ENCODE measurements at regions not wholly inside any gene's neighbourhood (a gene's known extent, or its start where the extent isn't known, plus 50 kb on each side); places are given as distances from the start of the nearest gene placed in this dataset.

DNA sequence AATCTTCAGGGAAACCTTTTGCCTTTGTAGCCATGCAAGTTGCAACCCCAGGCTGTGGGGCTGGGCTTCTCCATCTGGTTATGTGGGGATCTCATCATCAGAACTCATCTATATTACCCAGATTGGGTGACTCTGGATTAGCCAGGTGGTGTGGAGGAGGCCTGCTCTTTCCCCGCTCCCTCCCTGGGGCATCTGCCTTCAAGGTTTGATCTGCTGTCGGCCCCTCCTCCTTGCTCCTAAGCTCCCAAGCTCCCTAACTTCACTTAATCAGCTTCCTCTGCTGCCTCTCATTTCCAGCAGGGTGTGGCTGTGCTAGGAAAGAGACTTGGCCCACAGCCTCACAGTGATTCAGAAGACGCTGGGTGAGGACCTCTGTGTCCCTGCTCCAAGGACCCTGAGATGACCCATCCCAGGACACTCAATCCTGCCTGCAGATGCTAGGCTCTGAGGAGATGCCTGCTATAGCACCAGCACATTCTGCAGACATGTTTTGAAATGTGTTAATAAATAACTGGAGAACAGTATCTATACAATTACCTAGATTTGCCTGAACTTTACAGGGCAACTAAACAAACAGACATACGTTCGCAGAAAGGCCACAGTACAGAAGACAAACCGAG is 392.1 kb upstream of the PODXL start:
- Histone ChIP-seq H3K79me2 (ENCODE audit: control insufficient read depth, insufficient read depth, low read length, unreplicated experiment) (no peaks in the 10 kb centered on the region), H3K27ac (ENCODE audit: low read depth, low read length) (no peak overlapping the region), H3K4me3 (ENCODE audit: low read depth, low read length) (no peak overlapping the region), H3K27me3 (ENCODE audit: insufficient read depth, low read length) (peaks cover 18% of the 10 kb centered on the region), H3K4me1 (ENCODE audit: control insufficient read depth, insufficient read depth, low read length, unreplicated experiment) (no peaks in the 10 kb centered on the region), H3K36me3 (ENCODE audit: insufficient read depth, low read length) (no peaks in the 10 kb centered on the region), H2AFZ (ENCODE audit: low read length, unreplicated experiment) (no peak overlapping the region)

DNA sequence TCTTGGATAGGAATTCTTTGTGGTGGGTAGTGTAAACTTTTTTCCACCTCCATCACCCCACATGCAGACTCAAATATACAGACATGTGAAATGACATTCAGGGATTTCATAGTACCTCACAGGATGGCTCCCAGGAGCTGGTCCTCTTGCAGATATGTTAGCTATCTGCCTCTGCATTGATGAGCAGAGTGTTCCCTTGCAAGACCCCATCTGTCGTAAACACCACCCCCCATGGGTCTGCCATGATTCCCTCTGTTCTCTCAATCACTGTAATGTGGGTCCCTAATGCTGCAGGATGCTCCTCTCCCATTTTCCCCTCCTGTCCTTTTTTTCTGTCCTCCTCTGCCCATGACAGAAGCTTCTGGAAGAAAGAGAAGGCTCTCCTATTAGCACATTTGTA is 391.2 kb upstream of the PODXL start:
- Histone ChIP-seq H3K36me3 (ENCODE audit: insufficient read depth, low read length) (no peaks in the 10 kb centered on the region), H2AFZ (ENCODE audit: low read length, unreplicated experiment) (no peak overlapping the region), H3K27ac (ENCODE audit: low read depth, low read length) (no peak overlapping the region), H3K27me3 (ENCODE audit: insufficient read depth, low read length) (peaks cover 18% of the 10 kb centered on the region), H3K4me3 (ENCODE audit: low read depth, low read length) (no peak overlapping the region), H3K4me1 (ENCODE audit: control insufficient read depth, insufficient read depth, low read length, unreplicated experiment) (no peaks in the 10 kb centered on the region), H3K79me2 (ENCODE audit: control insufficient read depth, insufficient read depth, low read length, unreplicated experiment) (no peaks in the 10 kb centered on the region)

DNA sequence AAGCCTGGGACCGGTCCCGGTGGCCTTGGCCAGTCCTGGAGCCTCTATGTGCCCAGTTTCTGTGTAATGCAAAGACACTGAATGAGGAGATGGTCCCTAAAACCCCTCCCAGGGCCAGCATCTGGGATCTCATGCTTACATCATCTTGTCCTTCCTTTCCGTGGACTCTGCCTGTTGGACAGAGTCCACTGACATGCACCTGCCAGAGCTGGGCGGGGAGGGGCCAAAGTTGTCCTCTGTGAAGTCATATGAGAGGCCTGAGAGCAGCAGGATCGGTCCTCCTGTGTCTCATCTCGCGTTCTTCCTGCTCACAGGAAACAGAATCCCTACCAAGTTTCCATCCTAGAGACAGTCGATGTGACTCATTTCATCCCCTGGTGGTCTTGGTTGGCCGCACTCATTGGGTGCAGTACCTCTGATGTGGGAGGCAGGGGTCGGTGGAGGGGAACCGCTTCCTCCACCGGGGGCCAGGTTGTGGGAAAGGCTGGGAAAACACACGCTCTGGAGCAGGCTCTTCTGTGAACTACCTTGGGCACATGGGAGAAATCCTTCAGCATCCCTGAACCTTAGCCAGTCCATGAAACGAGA is 389.6 kb upstream of the PODXL start:
- Histone ChIP-seq H3K4me3 (ENCODE audit: low read depth, low read length) (no peak overlapping the region), H3K4me1 (ENCODE audit: control insufficient read depth, insufficient read depth, low read length, unreplicated experiment) (no peaks in the 10 kb centered on the region), H3K36me3 (ENCODE audit: insufficient read depth, low read length) (no peaks in the 10 kb centered on the region), H3K79me2 (ENCODE audit: control insufficient read depth, insufficient read depth, low read length, unreplicated experiment) (no peaks in the 10 kb centered on the region), H2AFZ (ENCODE audit: low read length, unreplicated experiment) (no peak overlapping the region), H3K27ac (ENCODE audit: low read depth, low read length) (no peak overlapping the region), H3K27me3 (ENCODE audit: insufficient read depth, low read length) (peaks cover 18% of the 10 kb centered on the region)

DNA sequence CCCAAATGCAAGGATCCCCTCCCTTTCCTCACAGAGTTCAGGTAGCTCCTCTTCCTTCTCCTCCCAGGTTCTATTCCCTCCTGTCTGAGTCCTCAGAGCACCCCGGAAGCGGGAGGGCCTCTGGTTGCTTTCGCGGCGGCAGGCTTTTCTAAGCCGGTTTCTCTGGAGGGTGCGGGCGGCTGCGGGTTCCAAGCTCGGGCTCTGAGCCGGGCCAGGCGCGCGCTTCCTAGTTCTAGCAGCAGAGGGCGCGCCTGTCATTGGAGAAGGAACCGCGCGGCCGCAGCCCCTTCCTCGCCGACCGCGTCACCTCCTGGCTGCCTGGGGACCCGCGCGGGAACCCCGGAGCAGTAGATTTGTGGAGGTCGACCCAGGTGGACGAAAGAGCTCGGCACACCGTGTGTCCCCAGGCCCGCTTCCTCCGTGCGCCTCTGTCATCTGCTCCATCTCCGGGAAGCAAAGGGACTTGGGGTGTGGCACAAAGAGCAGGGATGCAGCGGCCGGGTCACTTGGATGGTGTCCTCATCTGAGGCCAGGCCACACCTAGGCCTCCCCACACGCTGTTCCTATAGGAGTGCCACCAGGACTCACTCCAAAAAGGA is 389.0 kb upstream of the PODXL start:
- Histone ChIP-seq H3K4me1 (ENCODE audit: control insufficient read depth, insufficient read depth, low read length, unreplicated experiment) (no peaks in the 10 kb centered on the region), H3K27me3 (ENCODE audit: insufficient read depth, low read length) (peaks cover 18% of the 10 kb centered on the region), H2AFZ (ENCODE audit: low read length, unreplicated experiment) (no peak overlapping the region), H3K27ac (ENCODE audit: low read depth, low read length) (no peak overlapping the region), H3K36me3 (ENCODE audit: insufficient read depth, low read length) (no peaks in the 10 kb centered on the region), H3K79me2 (ENCODE audit: control insufficient read depth, insufficient read depth, low read length, unreplicated experiment) (no peaks in the 10 kb centered on the region), H3K4me3 (ENCODE audit: low read depth, low read length) (no peak overlapping the region)

DNA sequence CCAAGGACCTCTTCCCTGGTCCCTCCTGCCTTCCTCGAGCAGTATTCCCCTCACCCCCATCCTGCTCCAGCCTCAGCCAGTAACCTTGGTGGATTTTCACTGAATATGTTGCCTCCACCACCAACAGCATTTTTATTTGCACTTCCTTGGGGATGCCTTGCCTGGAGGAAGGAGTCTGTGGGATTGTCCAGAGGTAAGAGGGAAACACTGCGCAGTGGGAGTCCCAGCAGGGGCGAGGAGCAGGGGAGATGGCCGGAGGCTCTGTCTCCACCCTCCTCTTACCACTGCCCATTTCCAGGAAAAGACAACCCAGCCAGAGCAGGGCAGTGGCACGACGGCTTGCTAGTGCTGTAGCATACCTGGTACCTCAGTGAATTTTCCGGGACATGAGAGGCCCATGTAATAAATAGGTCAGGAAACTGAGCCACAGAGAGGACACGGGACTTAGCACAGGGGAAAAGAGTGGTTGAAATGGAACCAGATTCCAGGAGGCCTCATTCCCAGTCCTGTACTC is 388.2 kb upstream of the PODXL start:
- Histone ChIP-seq H3K27ac (ENCODE audit: low read depth, low read length) (no peak overlapping the region), H3K36me3 (ENCODE audit: insufficient read depth, low read length) (no peaks in the 10 kb centered on the region), H3K27me3 (ENCODE audit: insufficient read depth, low read length) (peaks cover 18% of the 10 kb centered on the region), H3K79me2 (ENCODE audit: control insufficient read depth, insufficient read depth, low read length, unreplicated experiment) (no peaks in the 10 kb centered on the region), H3K4me1 (ENCODE audit: control insufficient read depth, insufficient read depth, low read length, unreplicated experiment) (no peaks in the 10 kb centered on the region), H2AFZ (ENCODE audit: low read length, unreplicated experiment) (no peak overlapping the region), H3K4me3 (ENCODE audit: low read depth, low read length) (no peak overlapping the region)

DNA sequence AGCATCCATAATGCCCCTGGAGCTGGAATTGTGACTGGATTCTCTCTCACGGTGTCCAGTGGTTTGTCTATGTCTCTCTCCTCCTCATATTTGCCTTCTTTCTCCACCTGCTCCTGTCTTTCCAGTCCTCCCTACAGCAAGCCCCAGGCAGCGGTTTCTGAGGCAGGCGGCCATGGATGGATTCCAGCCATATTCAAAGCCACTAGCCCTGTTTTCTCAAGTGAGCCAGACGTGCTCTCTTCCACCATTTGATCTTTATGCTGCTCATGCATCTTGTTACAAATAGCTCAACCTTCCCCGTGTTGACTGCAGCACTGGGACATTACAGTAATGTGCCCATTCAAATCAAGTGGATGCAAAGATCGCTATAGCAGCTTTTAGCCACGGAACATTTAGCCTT is 387.2 kb upstream of the PODXL start:
- no peaks in the 10 kb centered on the region for H3K4me1 ChIP-seq (ENCODE audit: control insufficient read depth, insufficient read depth, low read length, unreplicated experiment)
- H3K79me2 ChIP-seq (ENCODE audit: control insufficient read depth, insufficient read depth, low read length, unreplicated experiment), result no peaks in the 10 kb centered on the region
- H3K4me3 ChIP-seq (ENCODE audit: low read depth, low read length), result no peak overlapping the region
- H3K27ac ChIP-seq (ENCODE audit: low read depth, low read length), result no peak overlapping the region
- H3K27me3 ChIP-seq (ENCODE audit: insufficient read depth, low read length), result peaks cover 18% of the 10 kb centered on the region
- no peaks in the 10 kb centered on the region for H3K36me3 ChIP-seq (ENCODE audit: insufficient read depth, low read length)
- no peak overlapping the region for H2AFZ ChIP-seq (ENCODE audit: low read length, unreplicated experiment)

DNA sequence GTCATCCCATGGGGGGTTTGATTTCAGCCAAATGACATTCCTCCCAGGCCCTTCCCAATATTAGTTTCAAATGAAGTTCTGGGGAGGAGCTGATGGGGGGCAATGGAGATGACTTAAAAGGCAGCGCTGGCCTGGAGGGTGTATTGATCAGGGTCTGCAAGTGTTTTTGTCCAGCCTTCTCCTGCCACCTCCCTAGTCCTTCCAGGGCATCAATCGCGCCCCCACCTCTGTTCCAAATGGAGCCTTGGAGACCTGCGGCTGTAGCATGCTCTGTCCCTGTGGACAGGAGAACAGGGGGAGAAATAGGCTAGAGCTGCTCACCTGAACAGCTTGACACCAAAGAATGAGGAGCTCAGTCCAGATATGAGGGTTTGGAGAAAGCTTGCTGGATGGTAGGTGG is 386.8 kb upstream of the PODXL start:
- Histone ChIP-seq H3K27me3 (ENCODE audit: insufficient read depth, low read length) (peaks cover 18% of the 10 kb centered on the region), H3K79me2 (ENCODE audit: control insufficient read depth, insufficient read depth, low read length, unreplicated experiment) (no peaks in the 10 kb centered on the region), H3K36me3 (ENCODE audit: insufficient read depth, low read length) (no peaks in the 10 kb centered on the region), H2AFZ (ENCODE audit: low read length, unreplicated experiment) (no peak overlapping the region), H3K4me3 (ENCODE audit: low read depth, low read length) (no peak overlapping the region), H3K27ac (ENCODE audit: low read depth, low read length) (no peak overlapping the region), H3K4me1 (ENCODE audit: control insufficient read depth, insufficient read depth, low read length, unreplicated experiment) (no peaks in the 10 kb centered on the region)

DNA sequence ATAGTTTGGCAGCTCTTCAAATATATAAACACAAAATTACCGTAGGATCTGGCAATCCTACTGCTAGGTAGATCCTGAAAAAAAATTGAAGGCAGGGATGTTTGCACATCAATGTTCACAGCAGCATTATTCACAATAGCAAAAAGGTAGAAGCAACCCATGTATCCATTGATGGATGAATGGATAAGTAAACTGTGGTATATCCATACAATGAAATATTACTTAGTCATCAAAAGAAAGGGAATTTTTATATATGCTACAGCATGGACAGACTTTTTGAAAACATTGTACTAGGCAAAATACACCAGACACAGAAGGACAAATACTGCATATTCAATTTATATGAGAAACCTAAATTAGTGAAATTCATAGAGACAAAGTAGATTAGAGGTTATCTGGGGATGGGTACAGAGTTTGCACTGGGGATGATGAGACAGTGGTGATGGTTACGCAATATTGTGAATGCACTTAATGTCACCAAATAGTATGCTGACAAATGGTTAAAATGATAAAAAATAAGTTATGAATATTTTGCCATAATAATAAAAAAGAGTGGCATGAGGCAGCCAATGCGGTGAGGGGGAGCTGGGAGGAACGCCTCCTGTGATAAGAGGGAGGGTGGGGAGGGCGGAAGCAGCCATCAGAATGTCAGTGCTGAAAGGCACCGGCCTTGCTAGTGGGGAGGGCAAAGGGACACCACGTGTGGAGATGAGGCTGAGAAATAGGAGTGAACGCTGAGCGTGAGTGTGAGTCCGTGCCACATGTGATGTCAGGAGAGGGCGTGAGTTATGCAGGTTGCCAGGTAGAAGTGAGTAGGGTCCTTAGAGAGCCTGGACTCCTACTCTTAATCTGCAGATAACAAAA is 386.1 kb upstream of the PODXL start:
- Histone ChIP-seq H3K4me3 (ENCODE audit: low read depth, low read length) (no peak overlapping the region), H3K27ac (ENCODE audit: low read depth, low read length) (no peak overlapping the region)

DNA sequence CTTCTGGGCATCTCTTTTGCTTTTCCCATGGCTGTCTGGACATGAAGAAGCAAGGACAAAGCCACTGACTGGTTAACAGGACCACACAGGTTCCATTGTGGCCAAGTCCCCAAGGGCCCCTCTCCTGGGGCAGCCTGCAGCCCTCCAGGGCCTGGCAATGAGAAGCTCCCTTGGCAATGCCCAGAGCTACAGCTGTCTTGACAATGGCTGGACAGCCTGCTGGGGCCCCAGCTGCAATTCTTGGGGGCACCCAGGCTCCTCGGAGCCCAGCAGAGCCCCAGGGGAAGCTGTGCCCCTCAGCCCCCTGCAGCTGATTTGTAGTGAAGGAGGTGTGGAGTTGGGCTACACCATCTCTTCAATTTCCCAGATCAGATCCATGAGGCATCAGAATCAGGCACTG is 384.9 kb upstream of the PODXL start:
- peaks cover 18% of the 10 kb centered on the region for H3K27me3 ChIP-seq (ENCODE audit: insufficient read depth, low read length)
- no peaks in the 10 kb centered on the region for H3K79me2 ChIP-seq (ENCODE audit: control insufficient read depth, insufficient read depth, low read length, unreplicated experiment)
- H2AFZ ChIP-seq (ENCODE audit: low read length, unreplicated experiment), result no peak overlapping the region
- no peak overlapping the region for H3K27ac ChIP-seq (ENCODE audit: low read depth, low read length)
- no peak overlapping the region for H3K4me3 ChIP-seq (ENCODE audit: low read depth, low read length)
- no peaks in the 10 kb centered on the region for H3K36me3 ChIP-seq (ENCODE audit: insufficient read depth, low read length)
- H3K4me1 ChIP-seq (ENCODE audit: control insufficient read depth, insufficient read depth, low read length, unreplicated experiment), result no peaks in the 10 kb centered on the region

More for the DNA sequence above, 386.1 kb upstream of the PODXL start:
- no peaks in the 10 kb centered on the region for H3K79me2 ChIP-seq (ENCODE audit: control insufficient read depth, insufficient read depth, low read length, unreplicated experiment)
- no peaks in the 10 kb centered on the region for H3K36me3 ChIP-seq (ENCODE audit: insufficient read depth, low read length)
- H2AFZ ChIP-seq (ENCODE audit: low read length, unreplicated experiment), result no peak overlapping the region
- H3K27me3 ChIP-seq (ENCODE audit: insufficient read depth, low read length), result peaks cover 18% of the 10 kb centered on the region
- no peaks in the 10 kb centered on the region for H3K4me1 ChIP-seq (ENCODE audit: control insufficient read depth, insufficient read depth, low read length, unreplicated experiment)

DNA sequence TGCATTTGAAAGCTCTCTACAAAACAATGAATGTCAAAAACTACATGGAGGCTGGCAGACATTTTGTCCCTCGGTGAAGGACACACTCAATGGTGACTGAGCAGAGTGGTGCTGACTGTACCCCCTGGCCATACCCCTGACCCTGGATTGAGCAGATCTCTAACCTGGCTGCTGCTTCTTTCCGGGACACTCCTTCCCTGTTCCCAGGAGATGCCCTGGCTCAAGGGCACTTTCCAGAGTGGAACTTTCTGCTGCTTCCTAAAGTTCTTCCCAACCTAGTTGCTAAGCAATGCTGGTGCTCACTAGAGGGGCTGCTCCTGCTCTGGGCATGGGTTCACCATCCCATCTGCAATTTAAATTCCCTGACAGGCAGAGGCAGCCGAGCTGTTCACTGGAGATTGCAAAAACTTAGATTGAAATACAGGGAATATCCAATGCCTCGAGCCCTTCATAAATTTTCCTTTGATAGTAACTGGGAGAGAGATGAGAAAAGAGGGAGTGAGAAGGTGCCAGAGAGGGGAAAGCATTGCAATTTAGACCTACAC is 384.3 kb upstream of the PODXL start:
- Histone ChIP-seq H2AFZ (ENCODE audit: low read length, unreplicated experiment) (no peak overlapping the region), H3K27ac (ENCODE audit: low read depth, low read length) (no peak overlapping the region), H3K79me2 (ENCODE audit: control insufficient read depth, insufficient read depth, low read length, unreplicated experiment) (no peaks in the 10 kb centered on the region), H3K27me3 (ENCODE audit: insufficient read depth, low read length) (peaks cover 13% of the 10 kb centered on the region), H3K4me1 (ENCODE audit: control insufficient read depth, insufficient read depth, low read length, unreplicated experiment) (no peaks in the 10 kb centered on the region), H3K4me3 (ENCODE audit: low read depth, low read length) (no peak overlapping the region), H3K36me3 (ENCODE audit: insufficient read depth, low read length) (no peaks in the 10 kb centered on the region)

Data from ACC112 (cell line).